ENCODE measurements at regions not wholly inside any gene's neighbourhood (a gene's known extent, or its start where the extent isn't known, plus 50 kb on each side); places are given as distances from the start of the nearest gene placed in this dataset.

DNA sequence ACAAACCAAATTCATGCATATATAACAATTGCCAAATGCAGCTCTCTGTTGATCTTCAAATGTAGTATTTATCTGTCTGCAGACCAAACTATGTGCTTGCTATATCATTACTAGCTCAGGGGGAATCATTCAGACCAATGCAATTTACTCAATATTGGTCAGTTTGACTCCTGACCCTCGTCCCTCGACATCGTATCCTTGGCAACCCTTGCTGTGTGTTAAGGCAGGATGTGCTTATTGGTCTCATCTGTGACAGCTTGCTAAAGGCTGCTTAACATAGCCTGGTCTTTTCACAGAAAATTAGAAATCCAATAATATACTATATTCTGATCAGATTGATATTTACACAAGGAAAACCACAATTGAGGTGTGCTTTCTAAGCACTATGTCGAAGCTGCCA lies 747.1 kb downstream of the GALR1 start:
- TF ChIP-seq POLR2A (IDR thresholded peaks at IDR 0.05) (no peak), POLR2AphosphoS5 (IDR thresholded peaks at IDR 0.05; ENCODE audit: insufficient read depth in 1 of 2, low read depth in 1 of 2) (no peak)
- TF ChIP-seq, protein P1, sequence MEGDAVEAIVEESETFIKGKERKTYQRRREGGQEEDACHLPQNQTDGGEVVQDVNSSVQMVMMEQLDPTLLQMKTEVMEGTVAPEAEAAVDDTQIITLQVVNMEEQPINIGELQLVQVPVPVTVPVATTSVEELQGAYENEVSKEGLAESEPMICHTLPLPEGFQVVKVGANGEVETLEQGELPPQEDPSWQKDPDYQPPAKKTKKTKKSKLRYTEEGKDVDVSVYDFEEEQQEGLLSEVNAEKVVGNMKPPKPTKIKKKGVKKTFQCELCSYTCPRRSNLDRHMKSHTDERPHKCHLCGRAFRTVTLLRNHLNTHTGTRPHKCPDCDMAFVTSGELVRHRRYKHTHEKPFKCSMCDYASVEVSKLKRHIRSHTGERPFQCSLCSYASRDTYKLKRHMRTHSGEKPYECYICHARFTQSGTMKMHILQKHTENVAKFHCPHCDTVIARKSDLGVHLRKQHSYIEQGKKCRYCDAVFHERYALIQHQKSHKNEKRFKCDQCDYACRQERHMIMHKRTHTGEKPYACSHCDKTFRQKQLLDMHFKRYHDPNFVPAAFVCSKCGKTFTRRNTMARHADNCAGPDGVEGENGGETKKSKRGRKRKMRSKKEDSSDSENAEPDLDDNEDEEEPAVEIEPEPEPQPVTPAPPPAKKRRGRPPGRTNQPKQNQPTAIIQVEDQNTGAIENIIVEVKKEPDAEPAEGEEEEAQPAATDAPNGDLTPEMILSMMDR (IDR thresholded peaks at IDR 0.05): no peak
- intact Hi-C loops (cut with DNase I): no loop called here
- no peaks in the 10 kb centered on the region for H3K36me3 ChIP-seq
- H3K4me3 ChIP-seq: no peak overlapping the region
- H3K27ac ChIP-seq: no peak overlapping the region
- no peaks in the 10 kb centered on the region for H3K4me1 ChIP-seq
- H3K9me3 ChIP-seq: peaks cover 16% of the 10 kb centered on the region
- DNase-seq (ENCODE audit: extremely low spot score in 2 of 2): no peak
- no peaks in the 10 kb centered on the region for H3K27me3 ChIP-seq

DNA sequence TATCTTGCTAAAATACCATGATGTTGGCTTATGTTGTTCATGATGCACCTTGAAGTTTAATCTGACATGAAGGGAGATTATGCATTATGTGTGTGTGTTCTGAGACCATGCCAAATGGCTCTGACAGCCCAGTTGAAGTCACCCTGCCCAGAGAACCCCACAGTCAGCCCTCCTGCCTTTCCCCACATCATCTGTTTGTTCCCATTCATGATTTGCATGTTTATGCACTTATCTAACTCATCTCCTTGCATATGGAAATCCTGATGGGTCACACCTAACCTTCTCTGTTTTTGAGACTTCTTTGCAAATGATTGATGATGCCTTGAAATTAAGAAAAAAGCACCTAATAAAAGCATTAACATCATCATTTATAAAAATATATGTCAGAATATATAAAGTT lies 752.2 kb downstream of the GALR1 start:
- DNase-seq (ENCODE audit: extremely low spot score in 2 of 2): no peak
- intact Hi-C loops (cut with DNase I): no loop called here
- peaks cover 16% of the 10 kb centered on the region for H3K9me3 ChIP-seq
- TF ChIP-seq, protein P1 (IDR thresholded peaks at IDR 0.05): no peak
- no peak for TF ChIP-seq POLR2AphosphoS5 (IDR thresholded peaks at IDR 0.05; ENCODE audit: insufficient read depth in 1 of 2, low read depth in 1 of 2)
- TF ChIP-seq POLR2A (IDR thresholded peaks at IDR 0.05): no peak
- no peaks in the 10 kb centered on the region for H3K4me1 ChIP-seq
- H3K4me3 ChIP-seq: no peak overlapping the region
- H3K27ac ChIP-seq: no peak overlapping the region
- no peaks in the 10 kb centered on the region for H3K27me3 ChIP-seq
- no peaks in the 10 kb centered on the region for H3K36me3 ChIP-seq

DNA sequence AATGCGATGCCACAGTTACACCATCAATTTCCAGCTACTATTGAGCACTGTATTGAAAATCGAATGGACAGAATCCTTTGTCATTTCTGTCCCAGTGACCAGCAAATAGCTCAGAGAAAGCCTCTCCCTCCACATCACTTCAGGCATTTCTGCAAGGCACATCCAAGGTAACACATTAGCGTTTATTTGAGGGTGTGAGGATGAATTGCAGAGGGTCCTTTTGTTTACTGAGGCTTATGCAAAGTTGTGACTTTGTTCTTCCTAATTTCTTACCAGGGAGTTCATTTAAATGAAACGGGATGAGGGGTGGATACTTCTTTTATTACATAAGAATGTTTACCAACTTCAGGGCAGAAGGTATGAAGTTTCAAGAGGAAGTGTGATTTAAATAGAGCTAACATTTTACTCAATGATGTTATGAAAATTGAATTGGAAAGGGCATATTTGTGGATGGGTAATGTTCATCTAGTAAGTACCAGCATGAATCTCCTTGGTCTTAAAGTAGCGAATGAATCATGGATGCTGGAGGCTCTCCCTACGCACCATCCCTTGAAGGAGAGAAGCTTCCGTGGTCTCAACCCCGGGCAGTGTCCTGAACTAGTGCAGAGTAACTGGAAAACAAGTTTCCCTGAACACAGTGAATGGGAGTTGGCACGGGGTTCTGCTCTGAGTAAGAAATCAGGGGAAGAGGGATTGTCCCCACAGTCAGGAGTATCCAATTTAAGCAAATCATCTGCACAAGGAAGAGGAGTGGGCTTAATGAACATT lies 756.5 kb downstream of the GALR1 start:
- Histone ChIP-seq H3K4me1 (no peaks in the 10 kb centered on the region), H3K27ac (no peak overlapping the region), H3K4me3 (no peak overlapping the region), H3K9me3 (peaks cover 4% of the 10 kb centered on the region), H3K36me3 (no peaks in the 10 kb centered on the region), H3K27me3 (no peaks in the 10 kb centered on the region)
- TF ChIP-seq POLR2AphosphoS5 (IDR thresholded peaks at IDR 0.05; ENCODE audit: insufficient read depth in 1 of 2, low read depth in 1 of 2) (no peak), POLR2A (IDR thresholded peaks at IDR 0.05) (no peak)
- TF ChIP-seq, protein P1 (IDR thresholded peaks at IDR 0.05): no peak
- intact Hi-C loops (cut with DNase I): no loop called here
- no peak for DNase-seq (ENCODE audit: extremely low spot score in 2 of 2)

DNA sequence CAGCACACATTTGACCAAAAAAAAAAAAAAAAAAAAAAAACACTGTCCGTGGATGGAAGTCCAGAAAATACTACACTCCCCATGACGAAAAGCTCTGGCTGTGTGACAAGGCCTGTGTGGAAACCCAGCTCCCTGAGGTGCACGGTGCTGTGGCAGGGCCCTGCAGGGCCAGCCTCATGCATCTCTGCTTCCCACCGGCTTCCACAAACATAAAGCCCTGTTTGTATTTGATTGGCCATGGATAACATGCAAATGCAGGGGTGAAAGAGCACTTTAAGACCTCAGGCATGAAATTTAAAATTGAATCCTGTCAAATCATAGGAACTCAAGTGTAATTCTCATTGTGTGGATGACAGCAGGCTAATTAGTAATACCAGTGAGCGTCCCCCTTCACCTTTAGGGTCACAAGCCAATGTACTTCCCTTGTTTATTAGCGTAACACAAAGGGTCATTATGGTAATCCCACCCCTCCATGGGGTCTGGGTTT lies 757.2 kb downstream of the GALR1 start:
- intact Hi-C loops (cut with DNase I): no loop called here
- Histone ChIP-seq H3K9me3 (no peaks in the 10 kb centered on the region), H3K4me1 (no peaks in the 10 kb centered on the region), H3K27ac (no peak overlapping the region), H3K4me3 (no peak overlapping the region), H3K36me3 (no peaks in the 10 kb centered on the region), H3K27me3 (no peaks in the 10 kb centered on the region)
- DNase-seq (ENCODE audit: extremely low spot score in 2 of 2): no peak
- TF ChIP-seq, protein P1 (IDR thresholded peaks at IDR 0.05): no peak
- TF ChIP-seq POLR2AphosphoS5 (IDR thresholded peaks at IDR 0.05; ENCODE audit: insufficient read depth in 1 of 2, low read depth in 1 of 2): no peak
- no peak for TF ChIP-seq POLR2A (IDR thresholded peaks at IDR 0.05)

DNA sequence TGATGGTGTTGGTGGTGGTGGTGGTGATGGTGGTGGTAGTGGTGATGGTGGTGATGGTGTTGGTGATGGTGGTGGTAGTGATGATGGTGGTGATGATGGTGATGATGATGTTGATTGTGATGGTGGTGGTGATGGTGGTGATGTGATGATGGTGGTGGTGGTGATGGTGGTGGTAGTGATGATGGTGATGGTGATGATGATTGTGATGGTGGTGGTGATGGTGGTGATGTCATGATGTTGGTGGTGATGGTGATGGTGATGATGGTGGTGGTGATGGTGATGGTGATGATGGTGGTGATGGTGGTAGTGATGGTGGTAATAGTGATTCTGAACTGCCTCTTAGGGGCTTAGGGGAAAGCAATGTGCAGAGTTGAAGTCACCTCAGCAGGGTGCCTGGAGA lies 760.7 kb downstream of the GALR1 start:
- Histone ChIP-seq H3K27ac (no peak overlapping the region), H3K4me3 (no peak overlapping the region), H3K4me1 (no peaks in the 10 kb centered on the region), H3K36me3 (no peaks in the 10 kb centered on the region), H3K27me3 (no peaks in the 10 kb centered on the region), H3K9me3 (no peaks in the 10 kb centered on the region)
- TF ChIP-seq POLR2A (IDR thresholded peaks at IDR 0.05) (no peak), POLR2AphosphoS5 (IDR thresholded peaks at IDR 0.05; ENCODE audit: insufficient read depth in 1 of 2, low read depth in 1 of 2) (no peak)
- TF ChIP-seq, protein P1 (IDR thresholded peaks at IDR 0.05): no peak
- DNase-seq (ENCODE audit: extremely low spot score in 2 of 2): no peak
- intact Hi-C loops (cut with DNase I): no loop called here

Data from vagina (tissue), 2 donors.